HEK293 (cell line): ENCODE measurements at regions not wholly inside any gene's neighbourhood (a gene's known extent, or its start where the extent isn't known, plus 50 kb on each side); places are given as distances from the start of the nearest gene placed in this dataset.

Source experiments
- CTCF ChIP-seq: fragments of 450-650 bp; formaldehyde crosslinking; IDR thresholded peaks from 2 replicates; pipeline ENCODE4 v1.5.1; 2016; ENCODE audit warnings: missing biosample characterization, missing genetic modification characterization
- GLI4 ChIP-seq: fragments of 450-650 bp; formaldehyde crosslinking; IDR thresholded peaks from 2 replicates; pipeline ENCODE4 v1.5.1; 2016; ENCODE audit warnings: missing biosample characterization, missing genetic modification characterization
- SETDB1 ChIP-seq: IDR thresholded peaks from one replicate; pipeline ENCODE4 v1.6.1; 2017; ENCODE audit warnings: mild to moderate bottlenecking, low read length, moderate library complexity, mixed read lengths; ENCODE audit not compliant: insufficient read length
- TCF7L2 ChIP-seq: IDR thresholded peaks from 2 replicates; pipeline ENCODE4 v1.6.1; 2011; ENCODE audit warnings: low read depth, mild to moderate bottlenecking, inconsistent platforms, low read length, moderate library complexity, borderline replicate concordance
- ZNF157 ChIP-seq: fragments of 450-650 bp; formaldehyde crosslinking; IDR thresholded peaks from 2 replicates; pipeline ENCODE4 v1.5.1; 2016; ENCODE audit warnings: missing biosample characterization, missing genetic modification characterization
- ZNF184 ChIP-seq: fragments of 450-650 bp; IDR thresholded peaks from 2 replicates; pipeline ENCODE4 v1.5.1; 2018; ENCODE audit warnings: missing biosample characterization, mild to moderate bottlenecking, missing genetic modification characterization
- ZNF324 ChIP-seq: fragments of 450-650 bp; formaldehyde crosslinking; IDR thresholded peaks from 2 replicates; pipeline ENCODE4 v1.5.1; 2016; ENCODE audit warnings: missing biosample characterization, missing genetic modification characterization
- ZNF362 ChIP-seq: fragments of 450-650 bp; formaldehyde crosslinking; IDR thresholded peaks from 2 replicates; pipeline ENCODE4 v1.5.1; 2016; ENCODE audit warnings: missing biosample characterization, missing genetic modification characterization
- ZNF596 ChIP-seq: fragments of 450-650 bp; IDR thresholded peaks from 2 replicates; pipeline ENCODE4 v1.5.0; 2018; ENCODE audit warnings: missing biosample characterization, mild to moderate bottlenecking, missing genetic modification characterization, moderate library complexity
- TF ChIP-seq, protein P1 (sequence below): fragments of 450-650 bp; formaldehyde crosslinking; IDR thresholded peaks from 2 replicates; pipeline ENCODE4 v1.5.0; 2017; ENCODE audit warnings: missing biosample characterization, missing genetic modification characterization, borderline replicate concordance

GRCh38 chr18:51257150-51257549, 59.7 kb upstream of the MEX3C start:
- no peak for TF ChIP-seq GLI4 (tag by site-specific recombination)
- no peak for TF ChIP-seq CTCF (tag by site-specific recombination)
- TF ChIP-seq ZNF184 (tag by site-specific recombination) = no peak
- TF ChIP-seq ZNF324 (tag by site-specific recombination) = no peak
- TF ChIP-seq TCF7L2 = no peak
- TF ChIP-seq, protein P1, sequence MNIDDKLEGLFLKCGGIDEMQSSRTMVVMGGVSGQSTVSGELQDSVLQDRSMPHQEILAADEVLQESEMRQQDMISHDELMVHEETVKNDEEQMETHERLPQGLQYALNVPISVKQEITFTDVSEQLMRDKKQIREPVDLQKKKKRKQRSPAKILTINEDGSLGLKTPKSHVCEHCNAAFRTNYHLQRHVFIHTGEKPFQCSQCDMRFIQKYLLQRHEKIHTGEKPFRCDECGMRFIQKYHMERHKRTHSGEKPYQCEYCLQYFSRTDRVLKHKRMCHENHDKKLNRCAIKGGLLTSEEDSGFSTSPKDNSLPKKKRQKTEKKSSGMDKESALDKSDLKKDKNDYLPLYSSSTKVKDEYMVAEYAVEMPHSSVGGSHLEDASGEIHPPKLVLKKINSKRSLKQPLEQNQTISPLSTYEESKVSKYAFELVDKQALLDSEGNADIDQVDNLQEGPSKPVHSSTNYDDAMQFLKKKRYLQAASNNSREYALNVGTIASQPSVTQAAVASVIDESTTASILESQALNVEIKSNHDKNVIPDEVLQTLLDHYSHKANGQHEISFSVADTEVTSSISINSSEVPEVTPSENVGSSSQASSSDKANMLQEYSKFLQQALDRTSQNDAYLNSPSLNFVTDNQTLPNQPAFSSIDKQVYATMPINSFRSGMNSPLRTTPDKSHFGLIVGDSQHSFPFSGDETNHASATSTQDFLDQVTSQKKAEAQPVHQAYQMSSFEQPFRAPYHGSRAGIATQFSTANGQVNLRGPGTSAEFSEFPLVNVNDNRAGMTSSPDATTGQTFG = no peak
- no peak for TF ChIP-seq SETDB1
- no peak for TF ChIP-seq ZNF596 (tag by site-specific recombination)
- TF ChIP-seq ZNF157 (tag by site-specific recombination) = no peak
- no peak for TF ChIP-seq ZNF362
